ENCODE measurements at regions not wholly inside any gene's neighbourhood (a gene's known extent, or its start where the extent isn't known, plus 50 kb on each side); places are given as distances from the start of the nearest gene placed in this dataset.

GRCh38 chr7:126041472-126041871, 1111.8 kb upstream of the POT1 start (continued):
- no peak for TF ChIP-seq EHMT2 (IDR thresholded peaks at IDR 0.05; ENCODE audit: low read depth)
- TF ChIP-seq RAD21 (conservative IDR thresholded peaks at IDR 0.05 in 1 of 2, IDR thresholded peaks at IDR 0.05 in 1 of 2), result no peak

GRCh38 chr7:126040114-126041045, 1110.8 kb upstream of the POT1 start:
- ATAC-seq (no peak), FAIRE-seq (no peak), DNase-seq (ENCODE audit: low read depth in 1 of 2, low spot score in 1 of 2) (no peak)
- 5% methylated on average over 10 of the region's 18 CpGs for WGBS (ENCODE audit: missing lambda C conversion rate)
- TF ChIP-seq MAX (IDR thresholded peaks at IDR 0.05) (no peak), PHF8 (IDR thresholded peaks at IDR 0.05; ENCODE audit: borderline replicate concordance, low read depth) (no peak), KDM1A (IDR thresholded peaks at IDR 0.05; ENCODE audit: low read depth) (no peak), CHD4 (IDR thresholded peaks at IDR 0.05; ENCODE audit: borderline replicate concordance) (no peak), NFE2L2 (conservative IDR thresholded peaks at IDR 0.05; ENCODE audit: low read length) (no peak), ZSCAN20 (CRISPR knock-in tag; IDR thresholded peaks at IDR 0.05) (no peak), REST (IDR thresholded peaks at IDR 0.05) (no peak), ZNF302 (CRISPR knock-in tag; IDR thresholded peaks at IDR 0.05) (no peak), SREBF2 (IDR thresholded peaks at IDR 0.05) (no peak), HDAC2 (IDR thresholded peaks at IDR 0.05) (no peak), CBX8 (IDR thresholded peaks at IDR 0.05) (no peak), ZC3H11A (IDR thresholded peaks at IDR 0.05) (no peak), CEBPB (IDR thresholded peaks at IDR 0.05) (no peak), CHD2 (IDR thresholded peaks at IDR 0.05; ENCODE audit: low read length, partially characterized antibody) (no peak), RNF2 (IDR thresholded peaks at IDR 0.05; ENCODE audit: borderline replicate concordance, low read depth) (no peak)
- H3K4me1 ChIP-seq, result no peaks in the 10 kb centered on the region
- no peak overlapping the region for H3K4me3 ChIP-seq
- ChIA-PET CTCF (no interaction called here), POLR2A (no interaction called here)
- H3K4me2 ChIP-seq, result no peak overlapping the region
- H3K27ac ChIP-seq, result no peak overlapping the region
- H3K9me3 ChIP-seq, result no peaks in the 10 kb centered on the region; the same call in 2 of the 3 replicates

- ChIA-PET CTCF (no interaction called here), POLR2A (no interaction called here)
- 12% methylated on average over 3 of the region's 3 CpGs for WGBS (ENCODE audit: missing lambda C conversion rate)
- FAIRE-seq (no peak), ATAC-seq (no peak), DNase-seq (ENCODE audit: low read depth in 1 of 2, low spot score in 1 of 2) (no peak)
- Histone ChIP-seq H3K4me2 (no peak overlapping the region), H3K4me1 (no peaks in the 10 kb centered on the region), H3K9me3 (no peaks in the 10 kb centered on the region), H3K27ac (no peak overlapping the region), H3K4me3 (no peak overlapping the region)
- TF ChIP-seq HOXB13 (CRISPR knock-in tag; IDR thresholded peaks at IDR 0.05; ENCODE audit: low read depth), result no peak
- no peak for TF ChIP-seq EP300 (IDR thresholded peaks at IDR 0.05)
- no peak for TF ChIP-seq RNF2 (IDR thresholded peaks at IDR 0.05; ENCODE audit: borderline replicate concordance, low read depth)
- no peak for TF ChIP-seq MAZ (IDR thresholded peaks at IDR 0.05; ENCODE audit: borderline replicate concordance, low read depth, low read length)
- no peak for TF ChIP-seq NR3C1 (IDR thresholded peaks at IDR 0.05)
- no peak for TF ChIP-seq HEYL (CRISPR knock-in tag; IDR thresholded peaks at IDR 0.05)
- TF ChIP-seq JUN (IDR thresholded peaks at IDR 0.05), result no peak
- TF ChIP-seq HES2 (IDR thresholded peaks at IDR 0.05), result no peak
- TF ChIP-seq TP53 (CRISPR knock-in tag; IDR thresholded peaks at IDR 0.05), result no peak
- no peak for TF ChIP-seq RFX5 (IDR thresholded peaks at IDR 0.05)
- no peak for TF ChIP-seq PHF8 (IDR thresholded peaks at IDR 0.05; ENCODE audit: borderline replicate concordance, low read depth)
- no peak for TF ChIP-seq EHMT2 (IDR thresholded peaks at IDR 0.05; ENCODE audit: low read depth)
Measured at GRCh38 chr7:126026421-126027088, 1096.9 kb upstream of the POT1 start.
